Mononuclear cell (primary cell): ENCODE measurements at regions not wholly inside any gene's neighbourhood (a gene's known extent, or its start where the extent isn't known, plus 50 kb on each side); places are given as distances from the start of the nearest gene placed in this dataset.
"Not testable (repeated sequence)": the region's sequence is repeated elsewhere in the genome, so short reads cannot be mapped to it uniquely, and the experiment has no call there.

Experiments used
- H3K27me3 ChIP-seq: 2 replicates; pipeline ENCODE4 v1.6.0; 2011; ENCODE audit warnings: low read length, control low read depth; ENCODE audit not compliant: insufficient read depth
- H3K4me1 ChIP-seq: 2 replicates; pipeline ENCODE4 v1.5.1; 2011; ENCODE audit warnings: mild to moderate bottlenecking, low read length, control low read depth; ENCODE audit not compliant: insufficient read depth
- H3K4me3 ChIP-seq: 2 replicates; pipeline ENCODE4 v1.5.1; 2011; ENCODE audit warnings: mild to moderate bottlenecking, low read length, moderate library complexity
- H3K9me3 ChIP-seq: 2 replicates; pipeline ENCODE4 v1.5.1; 2011; ENCODE audit warnings: low read depth, mild to moderate bottlenecking, control low read depth, low read length

- H3K9me3 ChIP-seq: no peaks in the 10 kb centered on the region
- no peaks in the 10 kb centered on the region for H3K27me3 ChIP-seq
- no peaks in the 10 kb centered on the region for H3K4me1 ChIP-seq
- no peak overlapping the region for H3K4me3 ChIP-seq
Measured at GRCh38 chr10:27410153-27410552, 94.0 kb upstream of the RAB18 start.

- no peaks in the 10 kb centered on the region for H3K4me1 ChIP-seq
- no peaks in the 10 kb centered on the region for H3K27me3 ChIP-seq
- H3K9me3 ChIP-seq: no peaks in the 10 kb centered on the region
- no peak overlapping the region for H3K4me3 ChIP-seq
Measured at GRCh38 chr10:27407271-27407670, 96.8 kb upstream of the RAB18 start.

GRCh38 chr10:27399871-27400270 lies 104.2 kb upstream of the RAB18 start:
- Histone ChIP-seq H3K27me3 (no peaks in the 10 kb centered on the region), H3K4me3 (no peak overlapping the region), H3K9me3 (no peaks in the 10 kb centered on the region), H3K4me1 (no peaks in the 10 kb centered on the region)

GRCh38 chr10:27393961-27394360 lies 110.1 kb upstream of the RAB18 start:
- H3K4me1 ChIP-seq: no peaks in the 10 kb centered on the region
- no peaks in the 10 kb centered on the region for H3K27me3 ChIP-seq
- H3K9me3 ChIP-seq: no peaks in the 10 kb centered on the region
- H3K4me3 ChIP-seq: no peak overlapping the region

GRCh38 chr10:27392606-27393005 lies 111.5 kb upstream of the RAB18 start:
- no peak overlapping the region for H3K4me3 ChIP-seq
- no peaks in the 10 kb centered on the region for H3K9me3 ChIP-seq
- no peaks in the 10 kb centered on the region for H3K4me1 ChIP-seq
- no peaks in the 10 kb centered on the region for H3K27me3 ChIP-seq

GRCh38 chr10:27391916-27392315 lies 112.2 kb upstream of the RAB18 start:
- Histone ChIP-seq H3K9me3 (no peaks in the 10 kb centered on the region), H3K27me3 (no peaks in the 10 kb centered on the region), H3K4me3 (no peak overlapping the region), H3K4me1 (no peaks in the 10 kb centered on the region)

GRCh38 chr10:27391325-27391724 lies 112.8 kb upstream of the RAB18 start:
- no peaks in the 10 kb centered on the region for H3K4me1 ChIP-seq
- no peak overlapping the region for H3K4me3 ChIP-seq
- H3K9me3 ChIP-seq: no peaks in the 10 kb centered on the region
- no peaks in the 10 kb centered on the region for H3K27me3 ChIP-seq

GRCh38 chr10:27390681-27391080 lies 113.4 kb upstream of the RAB18 start:
- no peaks in the 10 kb centered on the region for H3K27me3 ChIP-seq
- no peak overlapping the region for H3K4me3 ChIP-seq
- no peaks in the 10 kb centered on the region for H3K4me1 ChIP-seq

GRCh38 chr10:27388761-27389399 lies 115.2 kb upstream of the RAB18 start:
- H3K4me1 ChIP-seq: no peaks in the 10 kb centered on the region
- no peak overlapping the region for H3K4me3 ChIP-seq
- H3K27me3 ChIP-seq: peaks cover 3% of the 10 kb centered on the region
- H3K9me3 ChIP-seq: no peaks in the 10 kb centered on the region

More at GRCh38 chr10:27390681-27391080, 113.4 kb upstream of the RAB18 start:
- no peaks in the 10 kb centered on the region for H3K9me3 ChIP-seq

GRCh38 chr10:27383595-27384542 lies 120.2 kb upstream of the RAB18 start:
- Histone ChIP-seq H3K4me3 (no peak overlapping the region), H3K27me3 (peaks cover 3% of the 10 kb centered on the region), H3K4me1 (no peaks in the 10 kb centered on the region), H3K9me3 (no peaks in the 10 kb centered on the region)

- Histone ChIP-seq H3K9me3 (no peaks in the 10 kb centered on the region), H3K4me3 (no peak overlapping the region), H3K4me1 (no peaks in the 10 kb centered on the region), H3K27me3 (peaks cover 3% of the 10 kb centered on the region)
Measured at GRCh38 chr10:27382176-27382575, 121.9 kb upstream of the RAB18 start.

- no peak overlapping the region for H3K4me3 ChIP-seq
- H3K4me1 ChIP-seq: no peaks in the 10 kb centered on the region
- no peaks in the 10 kb centered on the region for H3K9me3 ChIP-seq
- peaks cover 3% of the 10 kb centered on the region for H3K27me3 ChIP-seq
Measured at GRCh38 chr10:27380929-27381358, 123.2 kb upstream of the RAB18 start.

GRCh38 chr10:27379041-27379440 lies 125.1 kb upstream of the RAB18 start:
- not testable (repeated sequence) for H3K4me3 ChIP-seq, H3K4me1 ChIP-seq, H3K27me3 ChIP-seq, H3K9me3 ChIP-seq

- Histone ChIP-seq H3K4me3 (no peak overlapping the region), H3K9me3 (no peaks in the 10 kb centered on the region), H3K4me1 (no peaks in the 10 kb centered on the region), H3K27me3 (no peaks in the 10 kb centered on the region)
Measured at GRCh38 chr10:27373566-27374160, 130.4 kb upstream of the RAB18 start.

GRCh38 chr10:27372095-27372494 lies 131.5 kb upstream of the ACBD5 start:
- H3K27me3 ChIP-seq: no peaks in the 10 kb centered on the region
- no peak overlapping the region for H3K4me3 ChIP-seq
- H3K4me1 ChIP-seq: no peaks in the 10 kb centered on the region
- no peaks in the 10 kb centered on the region for H3K9me3 ChIP-seq
